ENCODE measurements at regions not wholly inside any gene's neighbourhood (a gene's known extent, or its start where the extent isn't known, plus 50 kb on each side); places are given as distances from the start of the nearest gene placed in this dataset.
A peak's percentile ranks its signal among the peaks of the same experiment; 100 is the strongest.

- DNase-seq (ENCODE audit: low read depth): no peak
These were observed 62.0 kb upstream of the SMLR1 start for GRCh38 chr6:130765181-130765727.

- no peak for DNase-seq (ENCODE audit: low read depth)
These were observed 60.7 kb upstream of the SMLR1 start for GRCh38 chr6:130766239-130767144.

DNA sequence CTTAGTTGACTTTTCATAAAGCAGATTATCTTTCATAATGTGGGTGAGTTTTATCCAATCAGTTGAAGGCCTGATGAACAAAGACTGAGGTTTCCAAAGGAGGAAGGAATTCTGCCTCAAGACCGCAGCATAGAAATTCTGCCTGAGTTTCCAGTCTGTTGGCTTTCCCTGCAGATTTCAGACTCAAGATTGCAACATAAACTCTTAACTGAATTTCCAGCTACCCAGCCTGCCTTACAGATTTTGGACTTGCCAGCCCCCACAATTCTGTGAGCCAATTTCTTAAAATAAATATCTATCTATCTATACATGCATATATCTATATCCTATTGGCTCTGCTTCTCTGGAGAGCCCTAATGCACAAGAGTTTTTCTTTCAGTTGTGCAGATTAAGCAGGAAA is 57.3 kb upstream of the SMLR1 start:
- no peak for DNase-seq (ENCODE audit: low read depth)

DNA sequence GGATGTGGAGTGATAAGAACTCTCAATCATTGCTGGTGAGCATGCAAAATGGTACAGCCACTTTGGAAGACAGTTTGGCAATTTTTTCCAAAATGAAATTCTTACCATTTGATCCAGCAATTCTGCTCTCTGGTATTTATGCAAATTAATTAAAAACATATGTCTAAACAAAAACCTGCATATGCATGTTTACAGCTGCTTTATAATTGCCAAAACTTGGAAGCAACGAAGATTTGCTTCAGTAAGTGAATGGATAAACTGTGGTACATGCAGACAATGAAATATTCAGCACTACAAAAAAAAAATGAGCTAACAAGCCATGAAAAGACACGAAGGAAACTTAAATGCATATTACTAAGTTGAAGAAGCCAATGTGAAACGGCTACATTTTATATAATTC is 55.5 kb upstream of the SMLR1 start:
- no peak for DNase-seq (ENCODE audit: low read depth)

DNA sequence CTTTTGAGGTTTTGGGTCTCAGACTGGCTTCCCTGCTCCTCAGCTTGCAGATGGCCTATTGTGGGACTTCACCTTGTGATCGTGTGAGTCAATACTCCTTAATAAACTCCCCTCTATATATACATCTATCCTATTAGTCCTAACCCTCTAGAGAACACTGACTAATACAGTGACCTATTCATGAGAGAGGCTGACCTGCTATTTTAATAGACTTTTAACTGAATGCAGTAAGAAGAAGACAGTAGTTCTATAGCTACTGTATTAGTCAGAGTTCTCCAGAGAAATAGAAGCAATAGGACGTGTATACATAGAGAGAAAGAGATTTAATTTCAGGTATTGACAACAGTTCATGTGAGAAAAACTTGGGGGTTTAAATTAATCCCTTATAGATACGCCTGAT is 53.3 kb upstream of the SMLR1 start:
- no peak for DNase-seq (ENCODE audit: low read depth)

DNA sequence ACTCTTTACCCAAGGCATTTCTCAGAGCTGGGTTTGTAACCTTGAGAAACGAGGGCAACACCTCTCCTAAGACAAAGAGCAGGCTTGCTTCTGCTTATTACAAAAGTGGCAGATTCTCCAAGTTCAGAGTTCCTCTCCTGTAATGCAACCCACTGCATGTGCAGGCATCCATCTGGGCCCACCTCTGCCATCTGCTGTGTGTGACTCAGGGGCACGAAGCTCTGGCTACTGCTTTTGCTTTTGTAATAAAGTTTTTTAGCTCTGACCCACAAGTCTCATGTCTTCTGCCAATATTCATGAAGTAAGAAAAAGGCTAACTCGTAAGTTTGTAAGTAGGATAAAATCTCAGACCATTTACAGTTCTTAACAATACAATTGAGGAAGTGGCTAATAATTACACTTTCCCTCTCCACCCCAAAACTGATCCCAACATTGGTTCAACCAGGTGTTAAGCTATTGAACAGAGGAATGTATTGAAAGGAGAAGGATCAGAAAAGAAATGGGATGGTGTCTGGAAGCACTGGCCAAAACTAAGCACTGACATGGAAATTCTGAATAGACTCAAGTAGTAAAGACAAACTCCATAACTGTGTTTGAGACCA is 51.7 kb upstream of the SMLR1 start:
- DNase-seq (ENCODE audit: low read depth): peak; percentile 16

DNA sequence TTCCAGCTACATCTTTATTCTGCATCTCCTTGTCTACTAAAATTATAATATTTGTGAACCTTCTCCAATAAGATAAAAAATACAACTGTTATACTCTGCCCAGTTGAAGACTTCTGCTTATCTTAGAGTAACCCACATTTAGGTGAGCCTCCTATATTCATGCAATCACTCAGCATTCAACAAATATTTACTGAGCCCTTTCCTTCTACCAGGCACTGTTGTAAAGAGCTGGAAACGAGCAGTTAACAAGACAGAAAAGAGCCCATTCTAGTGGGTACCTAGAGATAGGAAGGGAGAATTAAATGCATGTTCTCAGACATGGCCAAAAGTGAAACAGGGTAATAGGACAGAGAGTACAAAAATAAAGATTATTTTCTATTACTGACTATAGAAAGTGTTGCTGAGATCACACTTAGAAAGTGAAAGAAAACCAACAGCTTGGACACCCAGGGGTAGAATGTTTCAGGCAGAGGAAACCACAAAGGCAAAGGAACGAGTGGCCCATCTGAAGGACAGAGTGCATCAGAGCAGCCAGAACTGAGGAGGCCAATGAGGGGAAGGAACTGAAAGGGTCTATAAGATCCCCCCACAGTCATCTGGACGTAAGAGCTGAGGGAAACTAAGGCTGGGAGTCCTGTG is 50.8 kb upstream of the SMLR1 start:
- DNase-seq (ENCODE audit: low read depth): peak; percentile 9
